Activated naive CD8-positive, alpha-beta T cell treated with anti-CD3 and anti-CD28 coated beads, Interleukin-2, amount 50 U/mL, for 24 hours (primary cell): ENCODE measurements at regions not wholly inside any gene's neighbourhood (a gene's known extent, or its start where the extent isn't known, plus 50 kb on each side); places are given as distances from the start of the nearest gene placed in this dataset.

Source experiments
- ATAC-seq: fragments of 150-1000 bp; cut with Tn5 transposase; one replicate; pipeline ENCODE4 v1.10.0; 2021
- DNase-seq: peaks from one replicate; pipeline ENCODE4 v3.0.0; 2021
- H3K27ac Mint-ChIP-seq: one replicate; pipeline ENCODE4 v1.8.0; 2021; ENCODE audit warnings: mild to moderate bottlenecking, mixed read lengths
- H3K27me3 Mint-ChIP-seq: one replicate; pipeline ENCODE4 v1.8.0; 2021; ENCODE audit warnings: mixed read lengths
- H3K36me3 Mint-ChIP-seq: one replicate; pipeline ENCODE4 v1.8.0; 2021; ENCODE audit warnings: low read depth, mixed read lengths
- H3K4me1 Mint-ChIP-seq: one replicate; pipeline ENCODE4 v1.8.0; 2021; ENCODE audit warnings: mixed read lengths
- H3K4me3 Mint-ChIP-seq: one replicate; pipeline ENCODE4 v1.8.0; 2021; ENCODE audit warnings: mild to moderate bottlenecking, moderate library complexity, mixed read lengths
- H3K9me3 Mint-ChIP-seq: one replicate; pipeline ENCODE4 v1.8.0; 2021; ENCODE audit warnings: mixed read lengths

GRCh38 chr14:85454226-85454813 is 75.6 kb upstream of the FLRT2 start:
- ATAC-seq (no peak), DNase-seq (no peak)
- H3K27ac Mint-ChIP-seq: no peak overlapping the region
- H3K4me3 Mint-ChIP-seq: no peak overlapping the region
- no peaks in the 10 kb centered on the region for H3K27me3 Mint-ChIP-seq
- H3K36me3 Mint-ChIP-seq: no peaks in the 10 kb centered on the region
- H3K4me1 Mint-ChIP-seq: no peaks in the 10 kb centered on the region
- no peaks in the 10 kb centered on the region for H3K9me3 Mint-ChIP-seq

- Mint-ChIP-seq H3K27ac (no peak overlapping the region), H3K9me3 (peaks cover 4% of the 10 kb centered on the region), H3K4me1 (no peaks in the 10 kb centered on the region), H3K4me3 (no peak overlapping the region), H3K36me3 (no peaks in the 10 kb centered on the region), H3K27me3 (no peaks in the 10 kb centered on the region)
- no peak for DNase-seq
- ATAC-seq: no peak
Observed at GRCh38 chr14:85459361-85460000, 70.5 kb upstream of the FLRT2 start.

- H3K4me1 Mint-ChIP-seq: no peaks in the 10 kb centered on the region
- no peak overlapping the region for H3K27ac Mint-ChIP-seq
- ATAC-seq (no peak), DNase-seq (no peak)
- peaks cover 7% of the 10 kb centered on the region for H3K9me3 Mint-ChIP-seq
- H3K4me3 Mint-ChIP-seq: no peak overlapping the region
- H3K27me3 Mint-ChIP-seq: no peaks in the 10 kb centered on the region
- H3K36me3 Mint-ChIP-seq: no peaks in the 10 kb centered on the region
Observed at GRCh38 chr14:85461432-85462133, 68.4 kb upstream of the FLRT2 start.

GRCh38 chr14:85463512-85463911 is 66.4 kb upstream of the FLRT2 start:
- no peak for ATAC-seq
- H3K9me3 Mint-ChIP-seq: peaks cover 7% of the 10 kb centered on the region
- H3K27ac Mint-ChIP-seq: no peak overlapping the region
- H3K36me3 Mint-ChIP-seq: no peaks in the 10 kb centered on the region
- no peaks in the 10 kb centered on the region for H3K27me3 Mint-ChIP-seq
- no peaks in the 10 kb centered on the region for H3K4me1 Mint-ChIP-seq
- DNase-seq: no peak
- H3K4me3 Mint-ChIP-seq: no peak overlapping the region

GRCh38 chr14:85464135-85464895 is 65.6 kb upstream of the FLRT2 start:
- no peaks in the 10 kb centered on the region for H3K27me3 Mint-ChIP-seq
- DNase-seq (no peak), ATAC-seq (no peak)
- no peak overlapping the region for H3K4me3 Mint-ChIP-seq
- H3K4me1 Mint-ChIP-seq: no peaks in the 10 kb centered on the region
- peaks cover 7% of the 10 kb centered on the region for H3K9me3 Mint-ChIP-seq
- H3K27ac Mint-ChIP-seq: no peak overlapping the region
- no peaks in the 10 kb centered on the region for H3K36me3 Mint-ChIP-seq

- Mint-ChIP-seq H3K4me1 (no peaks in the 10 kb centered on the region), H3K27ac (no peak overlapping the region), H3K4me3 (no peak overlapping the region), H3K9me3 (peaks cover 4% of the 10 kb centered on the region), H3K27me3 (no peaks in the 10 kb centered on the region), H3K36me3 (no peaks in the 10 kb centered on the region)
- DNase-seq (no peak), ATAC-seq (no peak)
Observed at GRCh38 chr14:85466678-85467077, 63.3 kb upstream of the FLRT2 start.

GRCh38 chr14:85468816-85469215 is 61.1 kb upstream of the FLRT2 start:
- H3K4me3 Mint-ChIP-seq: no peak overlapping the region
- no peak for ATAC-seq
- H3K27ac Mint-ChIP-seq: no peak overlapping the region
- H3K27me3 Mint-ChIP-seq: no peaks in the 10 kb centered on the region
- no peaks in the 10 kb centered on the region for H3K4me1 Mint-ChIP-seq
- DNase-seq: no peak
- peaks cover 4% of the 10 kb centered on the region for H3K9me3 Mint-ChIP-seq
- H3K36me3 Mint-ChIP-seq: no peaks in the 10 kb centered on the region

GRCh38 chr14:85471156-85471555 is 58.8 kb upstream of the FLRT2 start:
- H3K36me3 Mint-ChIP-seq: no peaks in the 10 kb centered on the region

GRCh38 chr14:85471744-85472143 is 58.2 kb upstream of the FLRT2 start:
- no peaks in the 10 kb centered on the region for H3K36me3 Mint-ChIP-seq
- no peaks in the 10 kb centered on the region for H3K4me1 Mint-ChIP-seq
- H3K27ac Mint-ChIP-seq: no peak overlapping the region
- H3K27me3 Mint-ChIP-seq: no peaks in the 10 kb centered on the region
- no peak overlapping the region for H3K4me3 Mint-ChIP-seq
- DNase-seq (no peak), ATAC-seq (no peak)
- no peaks in the 10 kb centered on the region for H3K9me3 Mint-ChIP-seq

More at GRCh38 chr14:85471156-85471555, 58.8 kb upstream of the FLRT2 start:
- no peaks in the 10 kb centered on the region for H3K27me3 Mint-ChIP-seq
- H3K9me3 Mint-ChIP-seq: no peaks in the 10 kb centered on the region
- no peak for ATAC-seq
- no peaks in the 10 kb centered on the region for H3K4me1 Mint-ChIP-seq
- H3K27ac Mint-ChIP-seq: no peak overlapping the region
- DNase-seq: no peak
- no peak overlapping the region for H3K4me3 Mint-ChIP-seq

- H3K4me1 Mint-ChIP-seq: no peaks in the 10 kb centered on the region
- no peaks in the 10 kb centered on the region for H3K9me3 Mint-ChIP-seq
- no peak overlapping the region for H3K27ac Mint-ChIP-seq
- H3K36me3 Mint-ChIP-seq: no peaks in the 10 kb centered on the region
- no peak for ATAC-seq
- H3K4me3 Mint-ChIP-seq: no peak overlapping the region
- no peaks in the 10 kb centered on the region for H3K27me3 Mint-ChIP-seq
- DNase-seq: no peak
Observed at GRCh38 chr14:85474431-85474830, 55.5 kb upstream of the FLRT2 start.

GRCh38 chr14:85475113-85475512 is 54.8 kb upstream of the FLRT2 start:
- Mint-ChIP-seq H3K4me3 (no peak overlapping the region), H3K27me3 (no peaks in the 10 kb centered on the region), H3K27ac (no peak overlapping the region), H3K4me1 (no peaks in the 10 kb centered on the region), H3K36me3 (no peaks in the 10 kb centered on the region), H3K9me3 (no peaks in the 10 kb centered on the region)
- DNase-seq: no peak
- no peak for ATAC-seq

GRCh38 chr14:85479306-85479705 is 50.6 kb upstream of the FLRT2 start:
- H3K4me3 Mint-ChIP-seq: no peak overlapping the region
- H3K27ac Mint-ChIP-seq: no peak overlapping the region
- H3K4me1 Mint-ChIP-seq: no peaks in the 10 kb centered on the region
- no peak for DNase-seq
- no peak for ATAC-seq
- no peaks in the 10 kb centered on the region for H3K36me3 Mint-ChIP-seq
- H3K27me3 Mint-ChIP-seq: no peaks in the 10 kb centered on the region
- H3K9me3 Mint-ChIP-seq: no peaks in the 10 kb centered on the region

GRCh38 chr14:85479771-85480170 is 50.2 kb upstream of the FLRT2 start:
- H3K9me3 Mint-ChIP-seq: no peaks in the 10 kb centered on the region
- H3K27ac Mint-ChIP-seq: no peak overlapping the region
- H3K27me3 Mint-ChIP-seq: no peaks in the 10 kb centered on the region
- DNase-seq: no peak
- no peaks in the 10 kb centered on the region for H3K36me3 Mint-ChIP-seq
- H3K4me3 Mint-ChIP-seq: no peak overlapping the region
- no peak for ATAC-seq
- H3K4me1 Mint-ChIP-seq: no peaks in the 10 kb centered on the region
